ENCODE measurements at regions not wholly inside any gene's neighbourhood (a gene's known extent, or its start where the extent isn't known, plus 50 kb on each side); places are given as distances from the start of the nearest gene placed in this dataset.

DNA sequence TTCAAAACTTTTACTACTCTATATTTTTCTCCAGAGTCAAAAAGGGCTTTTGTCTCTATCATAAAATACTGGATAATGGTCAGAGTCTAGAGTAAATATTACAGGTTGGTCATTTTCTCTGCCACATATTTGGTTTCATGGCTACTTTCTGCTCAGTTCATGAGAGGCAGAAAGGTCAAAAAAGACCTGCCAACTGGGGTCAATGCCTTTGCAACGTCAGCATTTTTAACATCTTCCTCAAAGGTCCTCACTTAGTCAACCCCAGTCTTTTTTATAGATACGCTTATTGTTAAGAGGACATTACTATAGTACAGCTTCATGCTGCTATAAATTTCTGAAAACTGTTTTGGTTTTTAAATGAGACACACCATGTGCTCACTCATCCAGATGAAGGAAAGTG lies 312.1 kb upstream of the ARHGEF26 start:
- H3K9me1 ChIP-seq (replicated peaks; ENCODE audit: control insufficient read depth, extremely low read depth, insufficient read depth, low read length) = no peaks in the 10 kb centered on the region
- CTCF ChIA-PET = no interaction called here
- no peaks in the 10 kb centered on the region for H3K79me2 ChIP-seq (ENCODE audit: control insufficient read depth, insufficient read depth, low read length)
- TF ChIP-seq, protein P1, sequence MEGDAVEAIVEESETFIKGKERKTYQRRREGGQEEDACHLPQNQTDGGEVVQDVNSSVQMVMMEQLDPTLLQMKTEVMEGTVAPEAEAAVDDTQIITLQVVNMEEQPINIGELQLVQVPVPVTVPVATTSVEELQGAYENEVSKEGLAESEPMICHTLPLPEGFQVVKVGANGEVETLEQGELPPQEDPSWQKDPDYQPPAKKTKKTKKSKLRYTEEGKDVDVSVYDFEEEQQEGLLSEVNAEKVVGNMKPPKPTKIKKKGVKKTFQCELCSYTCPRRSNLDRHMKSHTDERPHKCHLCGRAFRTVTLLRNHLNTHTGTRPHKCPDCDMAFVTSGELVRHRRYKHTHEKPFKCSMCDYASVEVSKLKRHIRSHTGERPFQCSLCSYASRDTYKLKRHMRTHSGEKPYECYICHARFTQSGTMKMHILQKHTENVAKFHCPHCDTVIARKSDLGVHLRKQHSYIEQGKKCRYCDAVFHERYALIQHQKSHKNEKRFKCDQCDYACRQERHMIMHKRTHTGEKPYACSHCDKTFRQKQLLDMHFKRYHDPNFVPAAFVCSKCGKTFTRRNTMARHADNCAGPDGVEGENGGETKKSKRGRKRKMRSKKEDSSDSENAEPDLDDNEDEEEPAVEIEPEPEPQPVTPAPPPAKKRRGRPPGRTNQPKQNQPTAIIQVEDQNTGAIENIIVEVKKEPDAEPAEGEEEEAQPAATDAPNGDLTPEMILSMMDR (IDR thresholded peaks at IDR 0.05; ENCODE audit: extremely low read depth in 1 of 2, insufficient read depth in 1 of 2, low read depth in 1 of 2, low read length in 2 of 2) = no peak
- no peaks in the 10 kb centered on the region for H3K27me3 ChIP-seq (ENCODE audit: control insufficient read depth in 2 of 2, insufficient read depth in 2 of 2, low read length in 2 of 2)
- no peaks in the 10 kb centered on the region for H3K4me1 ChIP-seq (ENCODE audit: control insufficient read depth, extremely low read depth, insufficient read depth, low read length)
- no peak overlapping the region for H3K4me2 ChIP-seq (ENCODE audit: insufficient read depth, low read length)
- H2AFZ ChIP-seq (ENCODE audit: low read depth, low read length) = no peak overlapping the region
- H4K20me1 ChIP-seq (replicated peaks; ENCODE audit: control insufficient read depth, extremely low read depth, insufficient read depth, low read length) = no peaks in the 10 kb centered on the region
- no peaks in the 10 kb centered on the region for H3K36me3 ChIP-seq (ENCODE audit: control insufficient read depth in 2 of 2, extremely low read depth in 1 of 2, insufficient read depth in 2 of 2, low read length in 2 of 2)
- intact Hi-C loops (cut with micrococcal nuclease) (no loop called here), dilution Hi-C loops (cut with MboI; ENCODE audit: extremely low pct_ligation_motif_present, low sequenced_read_pairs) (no loop called here)
- H3K27ac ChIP-seq (ENCODE audit: insufficient read depth, low read depth, low read length) = no peak overlapping the region
- POLR2A ChIA-PET = no interaction called here
- no peak for DNase-seq (ENCODE audit: low read depth, low spot score)
- no peak overlapping the region for H3K9ac ChIP-seq (replicated peaks; ENCODE audit: extremely low read depth, insufficient read depth, low read length)
- no peaks in the 10 kb centered on the region for H3K9me3 ChIP-seq (replicated peaks; ENCODE audit: control insufficient read depth, insufficient read depth, low read length)
- no peak for FAIRE-seq
- BruUV-seq (replicated peaks) = no TSS peak
- H3K4me3 ChIP-seq (replicated peaks in 1 of 3; ENCODE audit: insufficient read depth in 1 of 3, low read depth in 1 of 3, low read length in 3 of 3) = no peak overlapping the region

DNA sequence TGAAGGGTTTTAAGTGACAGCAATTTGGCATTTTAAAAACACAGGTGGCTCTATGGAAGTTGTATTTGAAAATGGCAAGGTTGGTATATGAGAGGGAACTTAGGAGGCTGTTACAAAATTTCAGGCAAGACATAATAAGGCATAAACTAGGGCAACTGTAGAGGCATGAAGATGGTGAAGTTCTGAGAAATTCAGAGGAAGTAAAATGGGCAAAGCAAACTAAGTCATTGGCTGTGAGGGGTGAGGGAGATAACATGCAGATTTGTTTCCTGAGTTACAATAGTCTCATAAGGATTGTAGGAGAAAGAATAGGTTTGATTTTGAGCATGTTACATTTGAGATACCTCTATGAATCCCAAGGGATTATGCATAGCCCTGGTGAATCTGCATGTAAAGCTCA lies 302.9 kb upstream of the ARHGEF26 start:
- dilution Hi-C loops (cut with MboI; ENCODE audit: extremely low pct_ligation_motif_present, low sequenced_read_pairs) = no loop called here

More for the DNA sequence above, 302.9 kb upstream of the ARHGEF26 start:
- Histone ChIP-seq H3K36me3 (ENCODE audit: control insufficient read depth in 2 of 2, extremely low read depth in 1 of 2, insufficient read depth in 2 of 2, low read length in 2 of 2) (no peaks in the 10 kb centered on the region), H3K27ac (ENCODE audit: insufficient read depth, low read depth, low read length) (no peak overlapping the region), H4K20me1 (replicated peaks; ENCODE audit: control insufficient read depth, extremely low read depth, insufficient read depth, low read length) (no peaks in the 10 kb centered on the region), H3K9ac (replicated peaks; ENCODE audit: extremely low read depth, insufficient read depth, low read length) (no peak overlapping the region), H3K9me3 (replicated peaks; ENCODE audit: control insufficient read depth, insufficient read depth, low read length) (no peaks in the 10 kb centered on the region), H3K4me2 (ENCODE audit: insufficient read depth, low read length) (no peak overlapping the region), H3K9me1 (replicated peaks; ENCODE audit: control insufficient read depth, extremely low read depth, insufficient read depth, low read length) (no peaks in the 10 kb centered on the region), H3K4me1 (ENCODE audit: control insufficient read depth, extremely low read depth, insufficient read depth, low read length) (no peaks in the 10 kb centered on the region), H3K79me2 (ENCODE audit: control insufficient read depth, insufficient read depth, low read length) (no peaks in the 10 kb centered on the region), H3K4me3 (replicated peaks in 1 of 3; ENCODE audit: insufficient read depth in 1 of 3, low read depth in 1 of 3, low read length in 3 of 3) (no peak overlapping the region), H3K27me3 (ENCODE audit: control insufficient read depth in 2 of 2, insufficient read depth in 2 of 2, low read length in 2 of 2) (no peaks in the 10 kb centered on the region), H2AFZ (ENCODE audit: low read depth, low read length) (no peak overlapping the region)
- TF ChIP-seq JUN (IDR thresholded peaks at IDR 0.05; ENCODE audit: borderline replicate concordance, insufficient read depth, insufficient read length, low read depth) (no peak), EZH2 (IDR thresholded peaks at IDR 0.05; ENCODE audit: borderline replicate concordance, low read depth, low read length, severe bottlenecking) (no peak), MYC (IDR thresholded peaks at IDR 0.05; ENCODE audit: low read depth, low read length) (no peak), FOS (IDR thresholded peaks at IDR 0.05; ENCODE audit: borderline replicate concordance, insufficient read depth, low read length) (no peak), POLR2AphosphoS5 (IDR thresholded peaks at IDR 0.05; ENCODE audit: insufficient read depth, low read depth, low read length) (no peak), POLR2A (IDR thresholded peaks at IDR 0.05; ENCODE audit: low read depth, low read length) (no peak), GATA2 (IDR thresholded peaks at IDR 0.05; ENCODE audit: insufficient read depth, insufficient read length, low read depth, low read length) (no peak)
- TF ChIP-seq, protein P1 (IDR thresholded peaks at IDR 0.05; ENCODE audit: extremely low read depth in 1 of 2, insufficient read depth in 1 of 2, low read depth in 1 of 2, low read length in 2 of 2) = no peak
- TF ChIP-seq, protein P2, sequence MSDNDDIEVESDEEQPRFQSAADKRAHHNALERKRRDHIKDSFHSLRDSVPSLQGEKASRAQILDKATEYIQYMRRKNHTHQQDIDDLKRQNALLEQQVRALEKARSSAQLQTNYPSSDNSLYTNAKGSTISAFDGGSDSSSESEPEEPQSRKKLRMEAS (IDR thresholded peaks at IDR 0.05; ENCODE audit: insufficient read depth, insufficient read length) = no peak
- no peak for FAIRE-seq
- BruUV-seq (replicated peaks) = no TSS peak
- intact Hi-C loops (cut with micrococcal nuclease) = no loop called here
- POLR2A ChIA-PET = no interaction called here
- CTCF ChIA-PET = no interaction called here
- no peak for DNase-seq (ENCODE audit: low read depth, low spot score)
